ENCODE measurements at regions not wholly inside any gene's neighbourhood (a gene's known extent, or its start where the extent isn't known, plus 50 kb on each side); places are given as distances from the start of the nearest gene placed in this dataset.
"Not testable (repeated sequence)": the region's sequence is repeated elsewhere in the genome, so short reads cannot be mapped to it uniquely, and the experiment has no call there.

DNA sequence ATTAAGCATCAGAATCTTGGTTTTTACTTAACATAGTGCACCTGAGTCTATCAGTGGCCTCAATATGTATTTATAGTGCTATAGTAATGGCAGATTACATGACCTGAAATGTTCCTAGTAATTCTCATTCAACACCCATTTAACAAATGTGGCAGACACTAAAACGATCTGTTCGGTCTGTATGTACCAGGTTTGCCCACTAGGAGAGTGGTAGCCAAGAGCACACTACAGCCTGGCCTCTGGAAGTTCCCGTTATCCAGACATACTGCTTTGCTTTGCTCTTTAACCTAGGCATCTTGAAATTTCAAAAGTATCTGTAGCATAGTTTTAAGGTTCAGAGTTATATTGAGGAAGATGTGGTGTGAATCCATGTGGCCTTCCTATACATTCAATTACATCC, 395.7 kb upstream of the NRG3 start:
- DNase-seq = no peak

- DNase-seq = no peak
These were observed 378.4 kb upstream of the NRG3 start for GRCh38 chr10:81496626-81497025.

GRCh38 chr10:81498011-81498551, 376.9 kb upstream of the NRG3 start:
- no peak for DNase-seq

DNA sequence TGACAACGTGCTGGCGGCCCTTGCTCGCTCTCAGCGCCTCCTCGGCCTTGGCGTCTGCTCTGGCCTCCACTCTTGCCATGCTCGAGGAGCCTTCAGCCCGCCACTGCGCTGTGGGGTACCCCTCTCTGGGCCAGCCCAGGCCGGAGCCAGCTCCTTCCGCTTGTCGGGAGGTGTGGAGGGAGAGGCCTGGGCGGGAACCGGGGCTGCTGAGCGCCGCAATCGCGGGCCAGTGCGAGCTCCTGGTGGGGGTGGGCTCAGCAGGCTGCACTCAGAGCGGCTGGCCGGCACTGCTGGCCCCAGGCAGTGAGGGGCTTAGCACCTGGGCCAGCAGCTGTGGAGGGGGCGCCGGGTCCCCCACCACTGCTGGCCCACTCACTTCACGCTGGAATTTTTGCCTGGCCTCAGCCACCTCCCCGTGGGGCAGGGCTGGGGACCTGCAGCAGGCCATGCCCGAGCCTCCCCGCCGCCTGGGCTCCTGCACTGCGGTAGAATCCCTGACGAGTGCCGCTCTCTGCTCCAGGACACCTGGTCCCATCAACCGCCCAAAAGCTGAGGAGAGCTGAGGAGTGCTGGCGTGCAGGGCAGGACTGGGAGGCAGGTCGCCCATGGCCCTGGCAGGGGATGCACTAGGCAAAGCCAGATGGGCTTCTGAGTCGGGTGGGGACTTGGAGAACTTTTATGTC, 372.2 kb upstream of the NRG3 start:
- DNase-seq = no peak

- DNase-seq = not testable (repeated sequence)
These were observed 369.2 kb upstream of the NRG3 start for GRCh38 chr10:81505777-81506176.

DNA sequence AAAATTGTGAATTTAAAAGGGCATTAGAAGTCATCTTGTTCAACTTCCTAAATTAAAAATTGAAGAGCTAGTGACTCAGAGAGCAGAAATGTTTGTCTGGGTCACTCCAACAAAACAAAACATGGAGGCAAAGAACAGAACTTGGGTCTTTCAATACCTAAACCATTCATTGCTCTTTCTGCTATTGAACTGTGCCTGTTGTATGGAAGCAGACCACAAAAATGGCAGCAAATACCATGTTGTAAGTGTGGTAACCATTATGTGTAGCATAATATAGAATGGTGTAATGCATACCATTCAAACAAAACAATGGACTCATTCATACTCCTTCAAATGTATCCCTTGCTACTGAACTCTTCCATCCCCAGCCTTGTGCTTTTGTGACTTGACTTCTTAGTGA, 360.2 kb upstream of the NRG3 start:
- no peak for DNase-seq

GRCh38 chr10:81520688-81521087, 354.3 kb upstream of the NRG3 start:
- no peak for DNase-seq

DNA sequence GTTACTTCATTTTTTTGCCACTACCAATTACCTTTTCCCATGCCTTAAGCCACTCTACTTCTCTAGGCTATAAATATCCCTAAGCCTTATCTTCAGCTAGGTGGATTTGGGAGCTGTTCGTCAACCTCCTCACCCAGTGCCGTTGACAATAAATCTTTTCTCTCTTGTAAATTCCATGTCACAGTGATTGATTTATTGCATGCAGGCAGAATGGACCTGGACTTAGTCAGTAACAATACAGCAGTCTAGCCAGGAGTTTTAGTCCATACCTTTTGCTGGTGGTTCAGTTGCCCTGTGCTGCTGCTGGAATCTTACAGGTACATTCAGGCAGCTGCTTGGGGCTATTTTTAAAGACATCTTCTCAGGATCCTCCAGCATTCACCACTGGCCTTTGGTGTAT, 350.5 kb upstream of the NRG3 start:
- no peak for DNase-seq

- DNase-seq = no peak
These were observed 342.6 kb upstream of the NRG3 start for GRCh38 chr10:81532403-81532802.

- no peak for DNase-seq
These were observed 340.0 kb upstream of the NRG3 start for GRCh38 chr10:81534991-81535390.

DNA sequence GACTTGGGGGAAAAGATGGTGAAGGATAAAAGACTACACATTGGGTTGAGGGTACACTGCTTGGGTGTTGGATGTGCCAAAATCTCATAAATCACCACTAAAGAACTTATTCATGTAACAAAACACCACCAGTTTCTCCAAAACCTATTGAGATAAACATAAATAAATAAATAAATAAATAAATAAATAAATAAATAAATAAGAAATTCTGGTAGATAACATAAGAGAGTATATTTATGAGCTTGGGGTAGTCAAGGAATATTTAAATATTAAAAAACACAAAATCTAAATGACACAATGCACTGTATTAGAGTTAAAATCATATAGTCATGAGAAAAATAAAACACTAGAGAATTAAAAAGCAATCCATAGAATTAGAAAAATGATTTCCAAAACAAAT, 333.5 kb upstream of the NRG3 start:
- DNase-seq = no peak

- DNase-seq = no peak
These were observed 328.8 kb upstream of the NRG3 start for GRCh38 chr10:81546243-81546642.

- DNase-seq = no peak
These were observed 326.8 kb upstream of the NRG3 start for GRCh38 chr10:81548160-81548559.

GRCh38 chr10:81564143-81564542, 310.9 kb upstream of the NRG3 start:
- no peak for DNase-seq

- DNase-seq = no peak
These were observed 305.5 kb upstream of the NRG3 start for GRCh38 chr10:81569488-81569887.

- no peak for DNase-seq
These were observed 304.6 kb upstream of the NRG3 start for GRCh38 chr10:81570349-81570748.

DNA sequence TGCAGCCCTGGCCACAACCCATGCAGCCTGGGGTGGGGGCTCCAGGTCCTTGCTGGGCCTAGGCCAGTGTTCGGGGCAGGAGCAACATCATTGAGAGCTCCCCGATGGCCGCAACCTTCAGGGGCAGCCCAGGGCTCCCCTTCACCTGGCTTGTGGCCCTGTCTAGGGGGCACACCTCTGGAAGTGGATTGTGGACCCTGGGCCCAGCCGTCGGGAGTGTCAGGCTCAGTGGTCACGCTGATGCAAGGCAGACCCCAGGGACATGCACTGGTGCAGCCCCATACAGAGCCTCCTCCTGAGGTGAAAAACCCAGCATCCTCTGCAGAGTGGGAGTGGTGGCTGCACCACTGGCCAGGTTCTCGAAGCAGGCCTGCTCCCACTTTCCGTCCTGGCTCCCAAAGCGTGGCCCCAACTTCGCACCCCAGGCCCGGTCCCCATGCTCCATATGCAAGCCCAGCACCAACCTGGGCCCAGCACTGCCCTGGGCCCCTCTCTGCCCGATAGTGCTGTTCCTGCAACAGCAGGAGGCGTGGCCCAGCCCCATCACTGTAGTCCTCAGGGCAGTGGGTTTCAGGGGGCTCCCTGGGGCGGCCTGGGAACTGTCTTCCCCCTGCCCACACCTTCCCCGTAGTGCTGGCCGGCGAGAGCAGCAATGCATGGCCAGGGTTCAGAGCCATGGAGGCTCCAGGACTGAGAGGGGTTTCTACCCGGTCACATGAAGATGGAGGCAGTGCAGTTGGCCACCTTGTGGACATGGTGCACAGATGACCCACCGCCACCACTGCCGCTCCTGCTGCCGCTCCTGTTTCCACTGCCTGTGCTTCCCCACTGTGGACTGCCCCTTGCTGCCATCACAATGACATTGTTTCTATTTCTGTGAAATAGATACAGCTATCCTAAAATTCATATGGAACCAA, 303.9 kb upstream of the NRG3 start:
- DNase-seq = no peak

- no peak for DNase-seq
These were observed 300.0 kb upstream of the NRG3 start for GRCh38 chr10:81575036-81575435.

DNA sequence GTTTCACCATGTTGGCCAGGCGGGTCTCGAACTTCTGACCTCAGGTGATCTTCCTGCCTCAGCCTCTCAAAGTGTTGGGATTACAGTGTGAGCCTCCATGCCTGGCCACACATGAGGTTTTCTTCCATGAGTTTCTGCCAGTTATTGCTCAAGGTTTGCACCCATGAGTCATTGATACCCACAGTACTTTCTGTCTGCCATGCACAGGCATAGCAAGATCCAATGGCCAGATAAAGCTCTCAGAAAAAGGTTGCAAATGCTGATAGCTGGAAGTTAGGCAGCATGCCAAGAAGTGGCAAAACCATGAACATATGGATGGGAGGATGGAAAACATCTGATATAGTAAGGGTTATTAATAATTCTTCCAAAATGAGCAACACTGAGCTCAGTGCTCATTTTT, 298.7 kb upstream of the NRG3 start:
- peak; percentile 4 for DNase-seq

DNA sequence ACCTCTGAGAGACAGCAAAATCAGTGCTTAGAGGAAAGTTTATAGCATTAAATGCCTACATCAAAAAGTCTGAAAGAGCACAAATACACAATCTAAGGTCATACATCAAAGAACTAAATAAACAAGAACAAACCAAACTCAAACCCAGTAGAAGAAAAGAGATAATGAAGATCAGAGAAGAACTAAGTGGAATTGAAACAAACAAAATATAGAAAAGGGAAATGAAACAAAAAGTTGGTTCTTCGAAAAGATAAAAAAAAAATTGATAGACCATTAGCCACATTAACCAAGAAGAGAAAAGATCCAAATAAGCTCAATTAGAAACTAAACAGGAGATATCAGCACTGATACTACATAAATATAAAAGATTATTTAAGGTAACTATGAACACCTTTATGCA, 280.0 kb upstream of the NRG3 start:
- DNase-seq = no peak

GRCh38 chr10:81600185-81600584, 274.8 kb upstream of the NRG3 start:
- DNase-seq = no peak

GRCh38 chr10:81603106-81603620, 271.8 kb upstream of the NRG3 start:
- DNase-seq = no peak

DNA sequence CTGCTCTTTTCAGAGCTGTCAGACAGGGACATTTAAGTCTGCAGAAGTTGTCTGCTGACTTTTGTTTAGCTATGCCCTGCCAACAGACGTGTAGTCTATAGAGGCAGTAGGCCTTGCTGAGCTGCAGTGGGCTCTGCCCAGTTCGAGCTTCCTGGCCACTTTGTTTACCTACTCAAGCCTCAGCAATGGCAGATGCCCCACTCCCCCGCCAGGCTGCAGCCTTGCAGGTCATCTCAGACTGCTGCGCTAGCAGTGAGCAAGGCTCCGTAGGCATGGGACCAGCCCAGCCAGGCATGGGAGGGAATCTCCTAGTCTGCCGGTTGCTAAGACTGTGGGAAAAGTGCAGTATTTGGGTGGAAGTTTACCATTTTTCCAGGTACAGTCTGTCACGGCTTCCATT, 230.5 kb upstream of the NRG3 start:
- not testable (repeated sequence) for DNase-seq

DNA sequence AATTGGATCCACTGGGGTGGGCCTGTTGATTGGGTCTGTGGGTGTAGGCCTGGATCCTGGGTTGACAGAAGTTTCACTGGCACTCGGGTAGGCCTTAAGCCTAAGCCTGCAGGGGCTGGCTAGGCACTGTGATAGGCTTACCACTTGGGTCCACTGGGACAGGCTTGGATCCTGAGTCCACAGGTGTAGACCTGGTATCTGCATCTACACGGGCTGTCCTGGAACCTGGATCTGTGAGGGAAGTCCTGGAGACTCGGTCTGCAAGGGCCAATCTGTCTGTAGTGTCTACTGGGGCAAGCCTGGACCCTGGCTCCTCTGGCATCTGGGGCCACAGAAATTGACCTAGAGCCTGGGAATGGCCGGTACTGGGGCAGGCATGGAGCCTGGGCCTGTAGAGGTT, 219.0 kb upstream of the NRG3 start:
- no peak for DNase-seq
